ENCODE measurements at regions not wholly inside any gene's neighbourhood (a gene's known extent, or its start where the extent isn't known, plus 50 kb on each side); places are given as distances from the start of the nearest gene placed in this dataset.

GRCh38 chr5:174305241-174305681, 259.8 kb downstream of the NSG2 start:
- DNase-seq (ENCODE audit: low spot score) (no peak), ATAC-seq (ENCODE audit: low FRiP score) (no peak)
- no peak for TF ChIP-seq CTCF (IDR thresholded peaks at IDR 0.05)

- no peak for TF ChIP-seq CTCF (IDR thresholded peaks at IDR 0.05)
- no peak for ATAC-seq (ENCODE audit: low FRiP score)
- no peak for DNase-seq (ENCODE audit: low spot score)
Observed at GRCh38 chr5:174306345-174307030, 261.0 kb downstream of the NSG2 start.

GRCh38 chr5:174307031-174307408, 261.5 kb downstream of the NSG2 start:
- ATAC-seq (ENCODE audit: low FRiP score): no peak
- no peak for TF ChIP-seq CTCF (IDR thresholded peaks at IDR 0.05)
- DNase-seq (ENCODE audit: low spot score): no peak

- DNase-seq (ENCODE audit: low spot score) (no peak), ATAC-seq (ENCODE audit: low FRiP score) (no peak)
- TF ChIP-seq CTCF (IDR thresholded peaks at IDR 0.05): no peak
Observed at GRCh38 chr5:174307656-174308271, 262.3 kb downstream of the NSG2 start.

GRCh38 chr5:174309131-174309795, 263.8 kb downstream of the NSG2 start:
- no peak for DNase-seq (ENCODE audit: low spot score)
- TF ChIP-seq CTCF (IDR thresholded peaks at IDR 0.05): no peak
- no peak for ATAC-seq (ENCODE audit: low FRiP score)

- no peak for TF ChIP-seq CTCF (IDR thresholded peaks at IDR 0.05)
- ATAC-seq (ENCODE audit: low FRiP score) (no peak), DNase-seq (ENCODE audit: low spot score) (no peak)
Observed at GRCh38 chr5:174310243-174310642, 264.7 kb downstream of the NSG2 start.
